CD4-positive, alpha-beta T cell (primary cell): ENCODE measurements at regions not wholly inside any gene's neighbourhood (a gene's known extent, or its start where the extent isn't known, plus 50 kb on each side); places are given as distances from the start of the nearest gene placed in this dataset.

Experiments
- ATAC-seq: fragments of 200-7000 bp; cut with Tn5 transposase; one replicate; pipeline ENCODE4 v1.10.0; 2022; ENCODE audit warnings: mild to moderate bottlenecking; ENCODE audit not compliant: poor library complexity
- CTCF ChIA-PET: fragments of 350-600 bp; sonication (Branson Sonifier 250); formaldehyde crosslinking; loops from one replicate; lab custom pipeline; 2021; ENCODE audit warnings: antibody characterized with exemption, inconsistent platforms; lab: Charles Lee
- POLR2A ChIA-PET: fragments of 350-600 bp; sonication (Branson Sonifier 250); formaldehyde crosslinking; loops from one replicate; lab custom pipeline; 2021; ENCODE audit warnings: antibody characterized with exemption, inconsistent platforms; lab: Charles Lee
- DNase-seq, 14 experiments: peaks; one replicate each; pipeline ENCODE4 v3.0.0-alpha.2; 2013 to 2020; ENCODE audit warnings: mixed read lengths in 2 of 14
- H3K27ac ChIP-seq, 2 donors: one replicate each; pipeline versions ENCODE4 v1.5.1 to v1.7.0; 2013; ENCODE audit warnings: low read length in 2 of 2, low read depth in 1 of 2, mild to moderate bottlenecking in 1 of 2
- H3K27me3 ChIP-seq, 2 experiments: 1 replicate in 1 of 2; 2 replicates in 1 of 2; pipeline versions ENCODE4 v1.6.1 to v1.7.0; 2013; ENCODE audit warnings: low read length in 2 of 2, control low read depth in 1 of 2, mild to moderate bottlenecking in 1 of 2, moderate library complexity in 1 of 2; ENCODE audit not compliant: insufficient read depth in 2 of 2, control insufficient read depth in 1 of 2
- H3K36me3 ChIP-seq: one replicate; pipeline ENCODE4 v1.6.1; 2013; ENCODE audit warnings: low read length, control low read depth; ENCODE audit not compliant: insufficient read depth
- H3K4me1 ChIP-seq: one replicate; pipeline ENCODE4 v1.6.1; 2013; ENCODE audit warnings: low read length, control low read depth; ENCODE audit not compliant: insufficient read depth
- H3K4me3 ChIP-seq: one replicate; pipeline ENCODE4 v1.5.1; 2013; ENCODE audit warnings: mild to moderate bottlenecking, low read length, moderate library complexity
- H3K9me3 ChIP-seq, 2 experiments: 1 replicate in 1 of 2; 2 replicates in 1 of 2; pipeline versions ENCODE4 v1.6.1 to v1.7.0; 2013; ENCODE audit warnings: low read length in 2 of 2, mild to moderate bottlenecking in 2 of 2, control low read depth in 1 of 2, moderate library complexity in 1 of 2; ENCODE audit not compliant: control insufficient read depth in 1 of 2, insufficient read depth in 1 of 2
- H3K27ac Mint-ChIP-seq: one replicate; pipeline ENCODE4 v1.8.0; 2020; ENCODE audit warnings: mixed read lengths
- H3K27me3 Mint-ChIP-seq: one replicate; pipeline ENCODE4 v1.8.0; 2021; ENCODE audit warnings: mixed read lengths
- H3K36me3 Mint-ChIP-seq: one replicate; pipeline ENCODE4 v1.8.0; 2021; ENCODE audit warnings: low read depth, mixed read lengths
- H3K4me1 Mint-ChIP-seq: one replicate; pipeline ENCODE4 v1.8.0; 2021; ENCODE audit warnings: low read depth, mixed read lengths
- H3K4me3 Mint-ChIP-seq: one replicate; pipeline ENCODE4 v1.8.0; 2020; ENCODE audit warnings: mild to moderate bottlenecking, mixed read lengths
- H3K9me3 Mint-ChIP-seq: one replicate; pipeline ENCODE4 v1.8.0; 2020; ENCODE audit warnings: mixed read lengths
- intact Hi-C, 2 experiments: fragments of 100-400 bp; cut with DNase I in 1 of 2; cut with micrococcal nuclease in 1 of 2; formaldehyde crosslinking; loops; one replicate each; pipeline versions ENCODE4 v1.15.1 to v1.9.0; 2023 to 2025; cut with DNase I, micrococcal nuclease
- TF ChIP-seq, protein P1 (sequence below): fragments of 200-600 bp; IDR thresholded peaks from one replicate; pipeline ENCODE4 v1.8.0; 2022; ENCODE audit warnings: antibody characterized with exemption, mild to moderate bottlenecking

DNA sequence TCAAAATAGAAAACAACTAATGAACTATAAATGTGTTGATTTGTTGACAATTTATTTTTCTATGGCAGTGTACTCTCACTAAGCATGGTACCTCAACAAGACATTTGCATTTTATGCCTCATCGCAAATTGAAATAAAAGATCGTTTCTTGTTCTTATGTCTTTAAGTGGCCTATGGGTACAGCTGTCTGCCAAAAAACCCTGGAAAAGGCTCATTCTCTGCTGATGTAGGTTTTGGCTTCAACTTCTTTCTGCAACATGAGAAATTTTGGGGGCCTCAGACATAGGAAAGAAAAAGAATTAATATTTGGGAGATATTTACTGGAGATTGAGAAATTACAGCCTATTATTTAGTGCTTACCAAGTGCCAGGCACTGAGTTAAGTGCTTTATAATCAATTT, 205.1 kb upstream of the DPP10 start:
- TF ChIP-seq, protein P1, sequence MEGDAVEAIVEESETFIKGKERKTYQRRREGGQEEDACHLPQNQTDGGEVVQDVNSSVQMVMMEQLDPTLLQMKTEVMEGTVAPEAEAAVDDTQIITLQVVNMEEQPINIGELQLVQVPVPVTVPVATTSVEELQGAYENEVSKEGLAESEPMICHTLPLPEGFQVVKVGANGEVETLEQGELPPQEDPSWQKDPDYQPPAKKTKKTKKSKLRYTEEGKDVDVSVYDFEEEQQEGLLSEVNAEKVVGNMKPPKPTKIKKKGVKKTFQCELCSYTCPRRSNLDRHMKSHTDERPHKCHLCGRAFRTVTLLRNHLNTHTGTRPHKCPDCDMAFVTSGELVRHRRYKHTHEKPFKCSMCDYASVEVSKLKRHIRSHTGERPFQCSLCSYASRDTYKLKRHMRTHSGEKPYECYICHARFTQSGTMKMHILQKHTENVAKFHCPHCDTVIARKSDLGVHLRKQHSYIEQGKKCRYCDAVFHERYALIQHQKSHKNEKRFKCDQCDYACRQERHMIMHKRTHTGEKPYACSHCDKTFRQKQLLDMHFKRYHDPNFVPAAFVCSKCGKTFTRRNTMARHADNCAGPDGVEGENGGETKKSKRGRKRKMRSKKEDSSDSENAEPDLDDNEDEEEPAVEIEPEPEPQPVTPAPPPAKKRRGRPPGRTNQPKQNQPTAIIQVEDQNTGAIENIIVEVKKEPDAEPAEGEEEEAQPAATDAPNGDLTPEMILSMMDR, result no peak
- ChIA-PET CTCF (no interaction called here), POLR2A (no interaction called here)
- no peaks in the 10 kb centered on the region for H3K4me1 ChIP-seq
- H3K4me1 Mint-ChIP-seq, result no peaks in the 10 kb centered on the region
- DNase-seq (no peak), ATAC-seq (no peak)
- H3K27me3 Mint-ChIP-seq, result peaks cover 40% of the 10 kb centered on the region
- peaks cover 0 to 4% of the 10 kb centered on the region in 2 experiments for H3K27me3 ChIP-seq
- no peaks in the 10 kb centered on the region for H3K36me3 Mint-ChIP-seq
- no peaks in the 10 kb centered on the region for H3K9me3 Mint-ChIP-seq
- H3K9me3 ChIP-seq, result peaks cover 0 to 6% of the 10 kb centered on the region in 2 experiments
- no peak overlapping the region for H3K27ac ChIP-seq
- H3K4me3 ChIP-seq, result no peak overlapping the region
- H3K36me3 ChIP-seq, result no peaks in the 10 kb centered on the region
- H3K27ac Mint-ChIP-seq, result no peak overlapping the region
- intact Hi-C loops, result no loop called here
- no peak overlapping the region for H3K4me3 Mint-ChIP-seq

- H3K4me1 ChIP-seq, result no peaks in the 10 kb centered on the region
- H3K9me3 Mint-ChIP-seq, result no peaks in the 10 kb centered on the region
- TF ChIP-seq, protein P1, result no peak
- no peak overlapping the region for H3K27ac Mint-ChIP-seq
- H3K36me3 Mint-ChIP-seq, result no peaks in the 10 kb centered on the region
- intact Hi-C loops, result no loop called here
- ATAC-seq (no peak), DNase-seq (no peak)
- H3K36me3 ChIP-seq, result no peaks in the 10 kb centered on the region
- H3K4me3 ChIP-seq, result no peak overlapping the region
- no peak overlapping the region for H3K27ac ChIP-seq
- H3K4me1 Mint-ChIP-seq, result no peaks in the 10 kb centered on the region
- ChIA-PET POLR2A (no interaction called here), CTCF (no interaction called here)
- no peaks in the 10 kb centered on the region for H3K27me3 ChIP-seq
- peaks cover 31% of the 10 kb centered on the region for H3K27me3 Mint-ChIP-seq
- H3K9me3 ChIP-seq, result peaks cover 0 to 5% of the 10 kb centered on the region in 2 experiments
- no peak overlapping the region for H3K4me3 Mint-ChIP-seq
Observed at GRCh38 chr2:114238910-114239559, 203.4 kb upstream of the DPP10 start.

DNA sequence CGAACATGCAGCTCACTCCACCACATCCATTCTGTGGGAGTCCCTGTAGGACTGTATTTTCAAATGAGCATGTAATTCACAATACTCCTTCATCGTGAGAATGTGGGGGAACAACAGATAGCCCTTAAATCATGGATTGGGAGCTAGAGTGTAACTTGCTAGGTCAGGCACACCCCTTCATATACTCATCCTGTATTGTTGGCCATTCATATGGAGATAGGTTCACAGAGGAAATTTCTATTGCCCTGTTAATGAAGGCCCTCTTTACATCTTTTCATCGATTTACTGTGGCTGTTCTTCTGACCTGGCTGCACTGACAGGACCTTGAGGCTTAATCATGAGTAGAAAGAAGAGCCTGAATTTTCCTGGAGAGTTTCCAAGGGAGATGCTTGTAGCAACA, 193.8 kb upstream of the DPP10 start:
- H3K27ac Mint-ChIP-seq, result no peak overlapping the region
- no peak overlapping the region for H3K4me3 ChIP-seq
- H3K9me3 ChIP-seq, result no peaks in the 10 kb centered on the region
- H3K4me3 Mint-ChIP-seq, result no peak overlapping the region
- TF ChIP-seq, protein P1, result no peak
- no peaks in the 10 kb centered on the region for H3K4me1 Mint-ChIP-seq
- ChIA-PET POLR2A (no interaction called here), CTCF (no interaction called here)
- DNase-seq (no peak), ATAC-seq (no peak)
- intact Hi-C loops, result no loop called here
- peaks cover 0 to 4% of the 10 kb centered on the region in 2 experiments for H3K27me3 ChIP-seq
- peaks cover 9% of the 10 kb centered on the region for H3K27me3 Mint-ChIP-seq
- H3K9me3 Mint-ChIP-seq, result no peaks in the 10 kb centered on the region
- no peaks in the 10 kb centered on the region for H3K36me3 Mint-ChIP-seq
- H3K36me3 ChIP-seq, result no peaks in the 10 kb centered on the region
- H3K27ac ChIP-seq, result no peak overlapping the region
- H3K4me1 ChIP-seq, result no peaks in the 10 kb centered on the region
